AG10803 (cell line): ENCODE measurements at regions not wholly inside any gene's neighbourhood (a gene's known extent, or its start where the extent isn't known, plus 50 kb on each side); places are given as distances from the start of the nearest gene placed in this dataset.
A peak's percentile ranks its signal among the peaks of the same experiment; 100 is the strongest.

Experiments
- DNase-seq: peaks from one replicate; pipeline ENCODE4 v3.0.0; 2010; ENCODE audit warnings: low read depth
- H3K4me3 ChIP-seq: 2 replicates; pipeline ENCODE4 v1.5.1; 2011; ENCODE audit warnings: mild to moderate bottlenecking, low read length, control low read depth
- CTCF ChIP-seq: conservative IDR thresholded peaks from 2 replicates; pipeline ENCODE4 v1.5.1; 2011; ENCODE audit warnings: mild to moderate bottlenecking, low read length, control low read depth, inconsistent platforms

DNA sequence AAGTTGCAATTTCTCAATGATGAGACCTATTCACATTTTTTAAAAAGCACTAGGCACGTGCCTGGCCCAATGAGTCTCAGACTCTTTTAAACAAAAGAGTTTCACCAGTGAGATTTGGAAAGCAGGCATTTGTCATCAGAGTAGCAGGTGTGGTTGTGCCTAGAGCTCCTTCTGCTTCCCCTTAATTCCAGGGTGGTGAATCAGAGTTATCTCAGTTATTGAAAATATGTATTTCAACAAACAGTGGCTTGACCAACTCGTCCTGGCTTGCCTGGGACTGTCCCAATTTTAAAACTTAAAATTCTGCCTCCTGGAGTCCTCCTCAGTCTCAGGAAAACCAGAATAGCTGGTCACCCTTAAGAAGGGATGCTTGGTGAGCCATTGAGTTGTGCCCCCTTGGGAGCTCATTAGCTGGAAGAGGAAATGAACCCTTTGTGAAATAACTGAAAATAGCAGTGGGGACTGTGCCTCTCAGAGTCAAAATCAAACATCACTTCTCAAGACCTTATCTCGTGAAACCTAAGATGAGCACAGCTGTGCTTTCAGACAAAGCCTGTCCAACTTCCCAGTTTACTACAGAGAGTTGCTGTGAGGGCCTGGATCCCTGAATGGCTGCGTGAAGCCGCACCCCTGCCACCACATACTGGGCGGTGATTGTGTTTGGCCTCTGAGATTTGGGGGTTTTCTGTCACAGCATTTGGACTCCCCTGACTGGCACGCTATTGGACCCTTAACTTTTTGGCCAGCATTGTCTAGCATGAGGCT lies 116.3 kb downstream of the ANKRD60 start:
- TF ChIP-seq CTCF, result peak; percentile 11
- H3K4me3 ChIP-seq, result no peak overlapping the region
- peak; percentile 93 for DNase-seq

DNA sequence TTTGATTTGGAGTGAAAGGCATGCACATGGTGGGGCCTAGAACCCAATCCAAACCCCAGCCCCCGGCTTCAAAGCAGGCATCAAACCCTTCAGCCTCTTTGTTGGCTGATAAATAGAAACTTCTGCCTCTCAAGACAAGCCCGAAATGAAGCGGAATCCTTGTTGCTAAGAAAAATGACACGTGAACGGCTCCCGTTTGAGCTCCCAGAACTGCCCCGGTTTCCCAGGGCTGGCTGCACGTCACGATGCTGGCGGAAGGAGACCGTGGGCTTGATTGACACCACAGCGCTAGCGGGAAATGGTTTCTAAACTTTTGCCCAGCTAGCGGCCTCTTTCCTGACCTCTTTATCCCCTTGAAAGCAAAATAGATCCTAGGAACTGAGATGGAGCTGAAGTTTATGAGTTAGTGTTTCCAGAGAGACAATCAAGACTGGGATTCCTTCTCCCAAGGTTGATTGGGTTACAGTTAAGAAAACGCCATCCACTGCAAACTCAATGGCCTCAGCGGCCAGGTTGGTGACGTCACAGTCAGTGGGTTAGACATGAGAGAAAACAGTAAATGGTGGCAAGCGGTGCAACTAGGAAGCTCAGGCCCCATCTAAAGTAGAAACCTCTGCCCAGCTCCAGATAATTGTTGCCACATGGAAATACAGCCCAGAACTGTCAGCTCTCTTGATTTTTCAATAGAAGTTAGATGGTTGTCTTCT lies 117.0 kb downstream of the ANKRD60 start:
- DNase-seq, result peak; percentile 27
- no peak for TF ChIP-seq CTCF
- no peak overlapping the region for H3K4me3 ChIP-seq

DNA sequence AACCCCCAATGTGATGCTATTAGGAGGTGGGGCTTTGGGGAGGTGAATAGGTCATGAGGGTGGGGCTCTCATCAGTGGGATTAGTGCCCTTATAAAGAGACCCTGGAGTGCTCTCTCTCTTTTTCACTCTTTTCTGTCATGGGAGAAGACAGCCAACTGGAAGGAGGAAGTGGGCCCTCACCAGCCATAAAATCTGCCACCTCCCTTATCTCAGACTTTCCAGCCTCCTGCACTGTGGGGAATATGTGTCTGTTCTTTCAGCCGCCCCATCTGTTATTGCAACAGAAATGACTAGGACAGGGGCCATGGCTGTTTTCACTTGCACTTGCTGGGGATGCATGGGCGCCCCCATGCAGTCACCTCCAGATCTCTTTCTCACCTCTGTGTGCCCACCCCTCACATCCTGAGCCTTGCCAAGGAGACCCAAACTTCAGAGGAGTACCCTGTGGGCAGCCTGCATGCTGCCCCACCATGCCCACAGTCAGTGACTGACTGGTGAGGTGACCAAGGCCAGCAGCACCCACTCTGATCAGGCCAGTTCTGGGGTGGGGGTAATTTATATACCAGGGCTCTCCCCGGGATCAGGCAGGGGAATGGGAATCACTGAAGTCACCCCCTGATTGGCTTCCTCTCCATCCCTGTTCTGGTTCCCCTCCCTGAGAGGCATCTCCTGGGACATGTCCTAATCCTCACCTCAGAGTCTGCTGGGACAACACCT lies 118.4 kb downstream of the ANKRD60 start:
- H3K4me3 ChIP-seq, result no peak overlapping the region
- peak; percentile 10 for DNase-seq
- TF ChIP-seq CTCF, result no peak

DNA sequence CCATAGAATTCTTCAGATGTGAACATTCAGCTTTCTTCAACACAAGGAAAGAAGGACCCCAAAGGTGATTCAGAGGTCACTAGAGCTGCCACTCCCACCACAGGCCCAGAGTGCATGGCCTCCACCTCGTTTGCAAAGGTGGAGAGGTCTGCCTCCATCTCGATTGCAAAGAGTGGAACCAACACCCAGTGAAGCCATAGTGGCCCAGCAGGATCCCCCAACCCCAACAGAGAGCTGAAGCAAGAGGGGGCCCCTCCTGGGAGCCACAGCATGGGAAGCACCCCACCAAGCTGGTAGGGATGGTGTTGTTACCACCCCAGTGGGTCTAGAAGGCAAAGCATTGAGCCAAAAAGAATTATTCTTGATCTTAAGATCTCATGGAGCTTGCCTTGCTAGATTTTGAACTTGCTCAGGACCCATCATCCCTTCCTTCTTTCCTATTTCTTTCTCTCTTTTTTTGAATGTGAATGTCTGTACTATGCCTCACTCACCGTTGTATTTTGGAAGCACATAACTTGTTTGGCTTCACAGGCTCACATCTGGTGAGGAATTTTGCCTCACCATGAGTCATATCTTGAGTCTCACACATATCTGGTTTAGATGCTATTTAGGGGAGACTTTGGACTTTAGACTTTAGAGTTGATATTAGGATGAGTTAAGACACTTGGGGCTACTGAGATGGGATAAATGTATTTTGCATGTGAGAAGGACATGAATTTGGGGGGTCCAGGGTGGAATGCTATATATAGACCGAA lies 119.2 kb downstream of the ANKRD60 start:
- H3K4me3 ChIP-seq, result no peak overlapping the region
- peak; percentile 89 for DNase-seq
- TF ChIP-seq CTCF, result no peak

GRCh38 chr20:58107533-58107932 lies 120.9 kb downstream of the ANKRD60 start:
- no peak overlapping the region for H3K4me3 ChIP-seq
- DNase-seq, result no peak
- TF ChIP-seq CTCF, result no peak

GRCh38 chr20:58106143-58106750 lies 122.2 kb downstream of the ANKRD60 start:
- no peak for TF ChIP-seq CTCF
- no peak for DNase-seq
- no peak overlapping the region for H3K4me3 ChIP-seq
